NCI-H69 (cell line): ENCODE measurements at regions not wholly inside any gene's neighbourhood (a gene's known extent, or its start where the extent isn't known, plus 50 kb on each side); places are given as distances from the start of the nearest gene placed in this dataset.

Experiments used
- DNase-seq: peaks from one replicate; lab custom pipeline; 2025; lab: John Stamatoyannopoulos, UW

- no peak for DNase-seq
These were observed 896.8 kb downstream of the EPHA7 start for GRCh38 chr6:92522589-92522988.

- no peak for DNase-seq
These were observed 897.8 kb downstream of the EPHA7 start for GRCh38 chr6:92521553-92521952.

GRCh38 chr6:92510137-92510536, 909.2 kb downstream of the EPHA7 start:
- no peak for DNase-seq

- DNase-seq: no peak
These were observed 911.8 kb downstream of the EPHA7 start for GRCh38 chr6:92507552-92507951.

GRCh38 chr6:92504509-92504908, 914.9 kb downstream of the EPHA7 start:
- peak; percentile 21 for DNase-seq

GRCh38 chr6:92497281-92497680, 922.1 kb downstream of the EPHA7 start:
- peak; percentile 20 for DNase-seq

GRCh38 chr6:92496527-92496926, 922.8 kb downstream of the EPHA7 start:
- peak; percentile 60 for DNase-seq

GRCh38 chr6:92495242-92495641, 924.1 kb downstream of the EPHA7 start:
- DNase-seq: no peak

GRCh38 chr6:92485487-92485886, 933.9 kb downstream of the EPHA7 start:
- no peak for DNase-seq

- DNase-seq: peak; percentile 72
These were observed 939.5 kb downstream of the EPHA7 start for GRCh38 chr6:92479831-92480230.

- DNase-seq: no peak
These were observed 946.3 kb downstream of the EPHA7 start for GRCh38 chr6:92473056-92473455.

GRCh38 chr6:92469186-92469828, 950.1 kb downstream of the EPHA7 start:
- no peak for DNase-seq

GRCh38 chr6:92468066-92468465, 951.3 kb downstream of the EPHA7 start:
- no peak for DNase-seq

- peak; percentile 68 for DNase-seq
These were observed 959.2 kb downstream of the EPHA7 start for GRCh38 chr6:92460133-92460532.

- DNase-seq: peak; percentile 84
These were observed 959.8 kb downstream of the EPHA7 start for GRCh38 chr6:92459606-92460005.

GRCh38 chr6:92446052-92446451, 973.3 kb downstream of the EPHA7 start:
- DNase-seq: no peak

GRCh38 chr6:92433911-92434310, 985.4 kb downstream of the EPHA7 start:
- no peak for DNase-seq

- no peak for DNase-seq
These were observed 987.9 kb downstream of the EPHA7 start for GRCh38 chr6:92431502-92431901.

- DNase-seq: no peak
These were observed 990.9 kb downstream of the EPHA7 start for GRCh38 chr6:92428448-92428847.

GRCh38 chr6:92427453-92427852, 991.9 kb downstream of the EPHA7 start:
- no peak for DNase-seq

GRCh38 chr6:92415656-92416055, 1003.7 kb downstream of the EPHA7 start:
- no peak for DNase-seq

GRCh38 chr6:92408350-92408749, 1011.0 kb downstream of the EPHA7 start:
- no peak for DNase-seq

GRCh38 chr6:92404281-92404680, 1015.1 kb downstream of the EPHA7 start:
- DNase-seq: no peak

GRCh38 chr6:92399911-92400310, 1019.4 kb downstream of the EPHA7 start:
- no peak for DNase-seq
